Loucy (cell line): ENCODE measurements at regions not wholly inside any gene's neighbourhood (a gene's known extent, or its start where the extent isn't known, plus 50 kb on each side); places are given as distances from the start of the nearest gene placed in this dataset.

Experiments used
- CTCF ChIP-seq: fragments of 200-600 bp; sonication (generic); conservative IDR thresholded peaks from 2 replicates; pipeline ENCODE4 v1.5.1; 2014; ENCODE audit warnings: mild to moderate bottlenecking, antibody characterized with exemption, low read length
- EZH2phosphoT487 ChIP-seq: fragments of 200-600 bp; IDR thresholded peaks from 2 replicates; pipeline ENCODE4 v1.6.1; 2018; ENCODE audit warnings: antibody characterized with exemption, mild to moderate bottlenecking, moderate library complexity, borderline replicate concordance

GRCh38 chr18:37836071-37836970 is 270.7 kb upstream of the CELF4 start:
- TF ChIP-seq EZH2phosphoT487 (no peak), CTCF (no peak)
